ENCODE measurements at regions not wholly inside any gene's neighbourhood (a gene's known extent, or its start where the extent isn't known, plus 50 kb on each side); places are given as distances from the start of the nearest gene placed in this dataset.

GRCh38 chr3:176352716-176353334 lies 844.5 kb downstream of the TBL1XR1 start:
- Mint-ChIP-seq H3K4me3 (ENCODE audit: unreplicated experiment) (no peak overlapping the region), H3K36me3 (ENCODE audit: low read depth, unreplicated experiment) (no peaks in the 10 kb centered on the region), H3K9me3 (ENCODE audit: unreplicated experiment) (no peaks in the 10 kb centered on the region), H3K4me1 (ENCODE audit: unreplicated experiment) (no peaks in the 10 kb centered on the region), H3K27ac (ENCODE audit: unreplicated experiment) (no peak overlapping the region), H3K27me3 (ENCODE audit: unreplicated experiment) (no peaks in the 10 kb centered on the region)
- TF ChIP-seq, protein P1, sequence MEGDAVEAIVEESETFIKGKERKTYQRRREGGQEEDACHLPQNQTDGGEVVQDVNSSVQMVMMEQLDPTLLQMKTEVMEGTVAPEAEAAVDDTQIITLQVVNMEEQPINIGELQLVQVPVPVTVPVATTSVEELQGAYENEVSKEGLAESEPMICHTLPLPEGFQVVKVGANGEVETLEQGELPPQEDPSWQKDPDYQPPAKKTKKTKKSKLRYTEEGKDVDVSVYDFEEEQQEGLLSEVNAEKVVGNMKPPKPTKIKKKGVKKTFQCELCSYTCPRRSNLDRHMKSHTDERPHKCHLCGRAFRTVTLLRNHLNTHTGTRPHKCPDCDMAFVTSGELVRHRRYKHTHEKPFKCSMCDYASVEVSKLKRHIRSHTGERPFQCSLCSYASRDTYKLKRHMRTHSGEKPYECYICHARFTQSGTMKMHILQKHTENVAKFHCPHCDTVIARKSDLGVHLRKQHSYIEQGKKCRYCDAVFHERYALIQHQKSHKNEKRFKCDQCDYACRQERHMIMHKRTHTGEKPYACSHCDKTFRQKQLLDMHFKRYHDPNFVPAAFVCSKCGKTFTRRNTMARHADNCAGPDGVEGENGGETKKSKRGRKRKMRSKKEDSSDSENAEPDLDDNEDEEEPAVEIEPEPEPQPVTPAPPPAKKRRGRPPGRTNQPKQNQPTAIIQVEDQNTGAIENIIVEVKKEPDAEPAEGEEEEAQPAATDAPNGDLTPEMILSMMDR (IDR thresholded peaks at IDR 0.05; ENCODE audit: unreplicated experiment), result no peak
- no peak for DNase-seq (ENCODE audit: low spot score)

- no peak overlapping the region for H3K4me3 Mint-ChIP-seq (ENCODE audit: unreplicated experiment)
- H3K4me1 Mint-ChIP-seq (ENCODE audit: unreplicated experiment), result no peaks in the 10 kb centered on the region
- no peaks in the 10 kb centered on the region for H3K9me3 Mint-ChIP-seq (ENCODE audit: unreplicated experiment)
- TF ChIP-seq, protein P1 (IDR thresholded peaks at IDR 0.05; ENCODE audit: unreplicated experiment), result no peak
- H3K27me3 Mint-ChIP-seq (ENCODE audit: unreplicated experiment), result no peaks in the 10 kb centered on the region
- H3K27ac Mint-ChIP-seq (ENCODE audit: unreplicated experiment), result no peak overlapping the region
- no peaks in the 10 kb centered on the region for H3K36me3 Mint-ChIP-seq (ENCODE audit: low read depth, unreplicated experiment)
- no peak for DNase-seq (ENCODE audit: low spot score)
Measured at GRCh38 chr3:176351408-176351807, 845.9 kb downstream of the TBL1XR1 start.

DNA sequence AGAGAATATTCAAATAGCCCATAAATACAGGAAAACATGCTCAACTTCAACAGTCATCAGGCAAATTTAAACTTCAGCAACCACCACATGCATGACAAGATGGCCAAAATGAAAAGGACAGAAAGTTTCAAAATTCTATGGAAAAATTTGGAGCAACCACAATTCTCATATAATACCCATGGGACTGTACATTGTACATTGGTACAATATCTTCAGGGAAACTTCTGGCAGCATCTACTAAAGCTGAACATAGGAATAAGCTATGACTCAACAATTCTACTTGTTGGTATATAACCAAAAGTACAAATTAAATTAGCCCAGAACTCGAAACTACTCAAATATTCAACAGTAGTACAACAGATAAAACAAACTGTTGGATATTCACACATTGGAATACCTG lies 847.6 kb downstream of the TBL1XR1 start:
- no peak overlapping the region for H3K4me3 Mint-ChIP-seq (ENCODE audit: unreplicated experiment)
- no peaks in the 10 kb centered on the region for H3K36me3 Mint-ChIP-seq (ENCODE audit: low read depth, unreplicated experiment)
- no peaks in the 10 kb centered on the region for H3K9me3 Mint-ChIP-seq (ENCODE audit: unreplicated experiment)
- no peaks in the 10 kb centered on the region for H3K4me1 Mint-ChIP-seq (ENCODE audit: unreplicated experiment)
- no peak for DNase-seq (ENCODE audit: low spot score)
- TF ChIP-seq, protein P1 (IDR thresholded peaks at IDR 0.05; ENCODE audit: unreplicated experiment), result no peak
- H3K27me3 Mint-ChIP-seq (ENCODE audit: unreplicated experiment), result no peaks in the 10 kb centered on the region
- no peak overlapping the region for H3K27ac Mint-ChIP-seq (ENCODE audit: unreplicated experiment)

DNA sequence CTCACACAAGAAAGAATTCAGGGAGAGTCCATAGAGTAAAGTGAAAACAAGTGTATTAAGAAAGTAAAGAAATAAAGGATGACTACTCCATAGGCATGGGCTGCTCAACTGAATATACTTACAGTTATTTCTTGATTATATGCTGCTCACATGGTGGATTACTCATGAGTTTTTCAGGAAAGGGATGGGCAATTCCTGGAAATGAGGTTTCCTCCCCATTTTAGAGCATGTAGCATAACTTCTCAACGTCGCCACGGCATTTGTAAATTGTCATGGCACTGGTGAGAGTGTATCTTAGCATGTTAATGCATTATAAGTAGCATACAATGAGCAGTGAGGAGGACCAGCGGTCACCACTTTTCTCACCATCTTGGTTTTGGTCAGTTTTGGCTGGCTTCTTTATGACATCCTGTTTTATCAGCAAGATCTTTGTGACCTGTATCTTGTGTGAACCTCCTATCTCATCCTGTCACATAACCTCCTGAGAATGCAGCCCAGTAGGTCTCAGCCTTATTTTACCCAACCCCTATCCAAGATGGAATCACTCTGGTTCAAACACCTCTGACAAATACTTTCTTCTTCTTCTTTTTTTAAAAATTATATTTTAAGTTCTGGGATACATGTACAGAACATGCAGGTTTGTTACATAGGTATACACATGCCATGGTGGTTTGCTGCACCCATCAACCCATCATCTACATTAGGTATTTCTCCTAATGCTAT lies 849.7 kb downstream of the TBL1XR1 start:
- no peaks in the 10 kb centered on the region for H3K4me1 Mint-ChIP-seq (ENCODE audit: unreplicated experiment)
- H3K27ac Mint-ChIP-seq (ENCODE audit: unreplicated experiment), result no peak overlapping the region
- no peaks in the 10 kb centered on the region for H3K36me3 Mint-ChIP-seq (ENCODE audit: low read depth, unreplicated experiment)
- no peaks in the 10 kb centered on the region for H3K27me3 Mint-ChIP-seq (ENCODE audit: unreplicated experiment)
- H3K9me3 Mint-ChIP-seq (ENCODE audit: unreplicated experiment), result no peaks in the 10 kb centered on the region
- H3K4me3 Mint-ChIP-seq (ENCODE audit: unreplicated experiment), result no peak overlapping the region
- TF ChIP-seq, protein P1 (IDR thresholded peaks at IDR 0.05; ENCODE audit: unreplicated experiment), result no peak
- DNase-seq (ENCODE audit: low spot score), result no peak

DNA sequence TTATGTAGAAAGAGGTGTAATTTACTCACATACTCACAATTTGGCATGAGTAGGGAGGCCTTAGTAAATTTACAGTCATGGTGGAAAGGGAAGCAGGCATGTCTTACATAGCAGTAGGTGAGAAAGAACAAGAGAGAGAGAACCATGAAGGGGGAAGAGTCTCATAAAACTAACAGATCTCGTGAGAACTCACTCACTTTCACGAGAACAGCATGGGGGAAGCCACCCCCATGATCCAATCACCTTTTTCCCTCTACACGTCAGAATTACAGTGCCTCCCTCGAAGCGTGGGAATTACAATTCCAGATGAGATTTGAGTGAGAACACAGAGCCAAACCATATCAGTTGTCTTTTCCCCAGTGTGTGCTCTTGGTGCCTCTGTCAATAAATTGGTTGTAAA lies 855.3 kb downstream of the TBL1XR1 start:
- Mint-ChIP-seq H3K9me3 (ENCODE audit: unreplicated experiment) (no peaks in the 10 kb centered on the region), H3K36me3 (ENCODE audit: low read depth, unreplicated experiment) (no peaks in the 10 kb centered on the region), H3K4me3 (ENCODE audit: unreplicated experiment) (no peak overlapping the region), H3K27ac (ENCODE audit: unreplicated experiment) (no peak overlapping the region), H3K27me3 (ENCODE audit: unreplicated experiment) (no peaks in the 10 kb centered on the region), H3K4me1 (ENCODE audit: unreplicated experiment) (no peaks in the 10 kb centered on the region)
- TF ChIP-seq, protein P1 (IDR thresholded peaks at IDR 0.05; ENCODE audit: unreplicated experiment), result no peak
- no peak for DNase-seq (ENCODE audit: low spot score)

Measured in endothelial cell (in vitro differentiated cells).